Smooth muscle cell (in vitro differentiated cells): ENCODE measurements at regions not wholly inside any gene's neighbourhood (a gene's known extent, or its start where the extent isn't known, plus 50 kb on each side); places are given as distances from the start of the nearest gene placed in this dataset.
A peak's percentile ranks its signal among the peaks of the same experiment; 100 is the strongest.

Source experiments
- DNase-seq: peaks from one replicate; lab custom pipeline; 2025; ENCODE audit not compliant: unreplicated experiment; lab: John Stamatoyannopoulos, UW
- H2AFZ ChIP-seq: fragments of 200-600 bp; sonication (generic); 2 replicates; pipeline ENCODE4 v1.6.0; 2016; ENCODE audit warnings: antibody characterized with exemption, low read depth, mild to moderate bottlenecking
- H3F3A ChIP-seq: fragments of 200-600 bp; sonication (generic); 2 replicates; pipeline ENCODE4 v1.6.0; 2017; ENCODE audit warnings: antibody characterized with exemption, low read depth
- H3K27ac ChIP-seq: fragments of 200-600 bp; sonication (generic); 2 replicates; pipeline ENCODE4 v1.5.1; 2016; ENCODE audit warnings: low read depth, mild to moderate bottlenecking
- H3K27me3 ChIP-seq: fragments of 200-600 bp; sonication (generic); 2 replicates; pipeline ENCODE4 v1.6.1; 2016; ENCODE audit warnings: low read depth, mild to moderate bottlenecking
- H3K36me3 ChIP-seq: fragments of 200-600 bp; sonication (generic); 2 replicates; pipeline ENCODE4 v1.5.1; 2016; ENCODE audit warnings: low read depth
- H3K4me1 ChIP-seq: fragments of 200-600 bp; sonication (generic); 2 replicates; pipeline ENCODE4 v1.5.1; 2016; ENCODE audit warnings: low read depth
- H3K4me2 ChIP-seq: fragments of 200-600 bp; sonication (generic); 2 replicates; pipeline ENCODE4 v1.6.0; 2016; ENCODE audit warnings: mild to moderate bottlenecking
- H3K4me3 ChIP-seq: fragments of 200-600 bp; sonication (generic); 2 replicates; pipeline ENCODE4 v1.5.1; 2016; ENCODE audit warnings: mild to moderate bottlenecking
- H3K79me2 ChIP-seq: fragments of 200-600 bp; sonication (generic); 2 replicates; pipeline ENCODE4 v1.6.0; 2016; ENCODE audit warnings: low read depth, mild to moderate bottlenecking
- H3K9ac ChIP-seq: fragments of 200-600 bp; sonication (generic); 2 replicates; pipeline ENCODE4 v1.6.0; 2016; ENCODE audit warnings: low read depth
- H3K9me3 ChIP-seq: fragments of 200-600 bp; sonication (generic); replicated peaks from 2 replicates; pipeline ENCODE4 v1.5.1; 2016; ENCODE audit warnings: low read depth
- H4K20me1 ChIP-seq: fragments of 200-600 bp; sonication (generic); 2 replicates; pipeline ENCODE4 v1.6.0; 2016; ENCODE audit warnings: low read depth
- WGBS: methylation state at CpG from one replicate; pipeline ENCODE4 v1.1.7; 2016; ENCODE audit warnings: low lambda C conversion rate; 5-methylcytosine and 5-hydroxymethylcytosine counted together
- TF ChIP-seq, protein P1 (sequence below): fragments of 200-600 bp; sonication (generic); IDR thresholded peaks from 2 replicates; pipeline ENCODE4 v1.5.1; 2017; ENCODE audit warnings: borderline replicate concordance, mild to moderate bottlenecking, antibody characterized with exemption; ENCODE audit not compliant: insufficient read depth, poor library complexity, severe bottlenecking

DNA sequence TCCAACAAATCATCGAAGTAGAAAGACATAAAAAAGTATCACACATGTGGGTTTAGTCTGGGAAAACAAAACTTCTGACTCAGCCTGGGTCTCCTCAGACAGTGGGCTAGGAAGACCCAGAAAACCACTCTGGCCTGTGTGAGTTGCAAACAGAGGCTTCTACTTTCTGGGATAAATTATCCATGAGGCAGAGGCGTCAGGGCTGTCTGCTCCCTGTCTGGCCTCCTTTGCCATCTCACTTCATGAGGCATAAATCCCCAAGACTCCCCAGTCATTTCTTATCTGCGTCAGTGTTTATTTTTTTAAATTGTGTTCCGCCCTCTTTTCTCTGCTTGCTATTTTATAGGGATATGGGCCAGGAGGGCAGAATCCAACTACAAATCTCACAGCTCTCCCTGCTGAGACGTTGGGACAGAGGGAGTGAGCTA, 80.6 kb upstream of the TRABD2B start:
- Histone ChIP-seq H3F3A (peaks cover 6% of the 10 kb centered on the region), H3K9me3 (no peaks in the 10 kb centered on the region), H3K36me3 (no peaks in the 10 kb centered on the region), H3K27me3 (no peaks in the 10 kb centered on the region), H3K4me2 (peak overlapping the region; percentile 31), H4K20me1 (no peaks in the 10 kb centered on the region), H3K9ac (no peak overlapping the region), H3K4me1 (peaks cover 5% of the 10 kb centered on the region), H2AFZ (no peak overlapping the region), H3K4me3 (no peak overlapping the region), H3K79me2 (no peaks in the 10 kb centered on the region), H3K27ac (peak overlapping the region; percentile 64)
- DNase-seq: no peak
- TF ChIP-seq, protein P1, sequence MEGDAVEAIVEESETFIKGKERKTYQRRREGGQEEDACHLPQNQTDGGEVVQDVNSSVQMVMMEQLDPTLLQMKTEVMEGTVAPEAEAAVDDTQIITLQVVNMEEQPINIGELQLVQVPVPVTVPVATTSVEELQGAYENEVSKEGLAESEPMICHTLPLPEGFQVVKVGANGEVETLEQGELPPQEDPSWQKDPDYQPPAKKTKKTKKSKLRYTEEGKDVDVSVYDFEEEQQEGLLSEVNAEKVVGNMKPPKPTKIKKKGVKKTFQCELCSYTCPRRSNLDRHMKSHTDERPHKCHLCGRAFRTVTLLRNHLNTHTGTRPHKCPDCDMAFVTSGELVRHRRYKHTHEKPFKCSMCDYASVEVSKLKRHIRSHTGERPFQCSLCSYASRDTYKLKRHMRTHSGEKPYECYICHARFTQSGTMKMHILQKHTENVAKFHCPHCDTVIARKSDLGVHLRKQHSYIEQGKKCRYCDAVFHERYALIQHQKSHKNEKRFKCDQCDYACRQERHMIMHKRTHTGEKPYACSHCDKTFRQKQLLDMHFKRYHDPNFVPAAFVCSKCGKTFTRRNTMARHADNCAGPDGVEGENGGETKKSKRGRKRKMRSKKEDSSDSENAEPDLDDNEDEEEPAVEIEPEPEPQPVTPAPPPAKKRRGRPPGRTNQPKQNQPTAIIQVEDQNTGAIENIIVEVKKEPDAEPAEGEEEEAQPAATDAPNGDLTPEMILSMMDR: no peak
- 17% methylated on average over 5 of the region's 5 CpGs for WGBS

DNA sequence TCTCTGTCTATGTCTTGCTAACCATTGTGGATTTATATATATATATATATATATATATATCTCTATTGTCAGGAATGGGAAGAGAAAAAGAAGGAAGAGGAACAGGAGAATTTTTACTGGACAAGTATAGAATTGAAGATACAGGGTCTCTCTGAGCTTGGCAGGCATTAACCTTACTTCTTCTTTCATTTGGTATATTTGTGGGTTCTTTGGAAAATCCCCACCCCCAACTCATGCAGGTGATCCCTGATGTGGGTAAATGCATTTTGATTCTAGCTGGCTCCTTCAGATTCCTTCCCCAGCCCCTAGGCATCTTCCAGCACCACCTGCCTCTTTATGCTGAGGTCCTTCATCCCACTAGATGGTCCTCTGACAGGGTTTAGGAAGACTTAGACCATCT, 78.8 kb upstream of the TRABD2B start:
- Histone ChIP-seq H3F3A (peaks cover 6% of the 10 kb centered on the region), H3K79me2 (no peaks in the 10 kb centered on the region), H3K9me3 (no peaks in the 10 kb centered on the region), H3K27me3 (no peaks in the 10 kb centered on the region), H3K9ac (no peak overlapping the region), H3K4me1 (peaks cover 5% of the 10 kb centered on the region), H3K36me3 (no peaks in the 10 kb centered on the region), H2AFZ (no peak overlapping the region), H3K27ac (no peak overlapping the region), H3K4me3 (no peak overlapping the region), H4K20me1 (no peaks in the 10 kb centered on the region), H3K4me2 (no peak overlapping the region)
- no peak for DNase-seq
- TF ChIP-seq, protein P1: no peak

DNA sequence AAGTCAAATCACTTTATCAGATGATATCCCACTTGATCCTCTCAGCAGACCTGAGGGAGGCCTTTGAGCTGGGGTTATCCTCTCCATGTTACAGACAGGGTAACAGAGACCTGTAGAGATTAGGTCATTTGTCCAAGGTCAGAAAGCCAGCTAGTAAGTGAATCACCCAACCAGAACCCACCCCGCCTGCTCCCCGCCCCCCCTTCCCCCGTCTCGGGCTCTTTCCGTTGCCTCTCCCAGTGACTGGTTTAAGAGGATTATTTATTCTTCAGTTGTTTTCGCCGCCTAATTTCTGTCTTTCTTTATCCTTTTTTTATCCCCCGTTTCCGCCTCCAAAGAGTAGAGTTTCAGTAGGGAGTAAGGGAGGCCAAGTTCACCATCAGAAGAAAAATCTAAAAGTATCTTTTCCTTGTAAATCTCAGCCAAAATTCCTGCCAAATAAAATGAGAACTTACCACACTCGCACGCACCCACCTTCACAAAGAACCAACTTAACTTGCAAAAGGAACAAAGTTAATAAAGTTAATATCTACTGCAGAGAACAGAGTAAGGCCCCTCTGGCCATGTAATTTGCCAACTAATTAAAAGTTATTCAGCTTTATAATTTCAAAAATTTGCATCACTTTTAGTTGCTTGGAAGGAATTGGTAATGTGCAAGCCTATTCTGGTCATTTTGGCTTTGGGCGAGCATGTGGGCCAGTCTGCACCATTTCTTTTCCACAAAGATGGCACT, 76.8 kb upstream of the TRABD2B start:
- Histone ChIP-seq H3K36me3 (no peaks in the 10 kb centered on the region), H3K4me3 (no peak overlapping the region), H3K27ac (no peak overlapping the region), H2AFZ (no peak overlapping the region), H3K4me2 (peak overlapping the region; percentile 66), H3F3A (peaks cover 6% of the 10 kb centered on the region), H3K9ac (no peak overlapping the region), H3K9me3 (no peaks in the 10 kb centered on the region), H3K27me3 (no peaks in the 10 kb centered on the region), H3K4me1 (peaks cover 5% of the 10 kb centered on the region), H3K79me2 (no peaks in the 10 kb centered on the region), H4K20me1 (no peaks in the 10 kb centered on the region)
- no peak for DNase-seq
- TF ChIP-seq, protein P1: no peak
- WGBS: 45% methylated on average over 12 of the region's 12 CpGs

DNA sequence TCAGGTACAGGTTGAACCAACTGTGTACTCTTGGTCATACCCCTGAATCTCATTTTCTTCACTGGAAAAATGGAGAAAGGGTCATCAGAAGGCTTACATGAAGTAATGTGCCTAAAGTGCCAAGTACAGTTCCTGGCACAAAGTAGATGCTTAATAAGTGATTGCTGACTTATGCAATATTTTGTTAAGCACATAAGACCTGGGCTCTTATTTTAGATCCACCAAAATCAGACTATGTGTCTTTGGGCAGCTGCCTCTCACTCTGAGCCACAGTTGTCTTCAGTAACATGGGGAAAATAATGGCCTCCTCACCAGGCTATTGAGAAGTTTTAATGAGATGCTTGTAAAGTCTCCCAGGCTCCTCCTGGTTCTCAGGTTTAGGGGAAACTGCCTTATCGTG, 74.3 kb upstream of the TRABD2B start:
- Histone ChIP-seq H3K27ac (no peak overlapping the region), H4K20me1 (no peaks in the 10 kb centered on the region)
- TF ChIP-seq, protein P1: no peak

More for the DNA sequence above, 74.3 kb upstream of the TRABD2B start:
- Histone ChIP-seq H3F3A (peaks cover 2% of the 10 kb centered on the region), H3K4me3 (no peak overlapping the region), H2AFZ (no peak overlapping the region), H3K36me3 (no peaks in the 10 kb centered on the region), H3K79me2 (no peaks in the 10 kb centered on the region), H3K9ac (no peak overlapping the region), H3K27me3 (no peaks in the 10 kb centered on the region), H3K4me1 (peaks cover 5% of the 10 kb centered on the region), H3K4me2 (no peak overlapping the region), H3K9me3 (no peaks in the 10 kb centered on the region)
- 50% methylated on average over 1 of the region's 1 CpG for WGBS
- no peak for DNase-seq
